ENCODE measurements at regions not wholly inside any gene's neighbourhood (a gene's known extent, or its start where the extent isn't known, plus 50 kb on each side); places are given as distances from the start of the nearest gene placed in this dataset.

- DNase-seq = no peak
Measured at GRCh38 chr6:105642708-105643107, 239.8 kb upstream of the PREP start.

- DNase-seq = no peak
Measured at GRCh38 chr6:105641504-105641903, 238.6 kb upstream of the PREP start.

GRCh38 chr6:105639124-105639523, 236.2 kb upstream of the PREP start:
- no peak for DNase-seq

- DNase-seq = no peak
Measured at GRCh38 chr6:105633814-105634213, 230.9 kb upstream of the PREP start.

- no peak for DNase-seq
Measured at GRCh38 chr6:105628156-105628860, 225.4 kb upstream of the PREP start.

- no peak for DNase-seq
Measured at GRCh38 chr6:105626295-105627158, 223.6 kb upstream of the PREP start.

- no peak for DNase-seq
Measured at GRCh38 chr6:105624021-105624420, 221.1 kb upstream of the PREP start.

- DNase-seq = no peak
Measured at GRCh38 chr6:105622226-105622625, 219.3 kb upstream of the PREP start.

- DNase-seq = no peak
Measured at GRCh38 chr6:105621564-105622175, 218.8 kb upstream of the PREP start.

GRCh38 chr6:105620878-105621277, 218.0 kb upstream of the PREP start:
- DNase-seq = no peak

GRCh38 chr6:105619971-105620741, 217.3 kb upstream of the PREP start:
- DNase-seq = no peak

- DNase-seq = no peak
Measured at GRCh38 chr6:105618247-105618646, 215.4 kb upstream of the PREP start.

- peak; percentile 26 for DNase-seq
Measured at GRCh38 chr6:105616521-105616920, 213.6 kb upstream of the PREP start.

GRCh38 chr6:105611606-105612005, 208.7 kb upstream of the PREP start:
- no peak for DNase-seq

GRCh38 chr6:105609375-105609991, 206.6 kb upstream of the PREP start:
- DNase-seq = peak; percentile 80

GRCh38 chr6:105608711-105609374, 206.0 kb upstream of the PREP start:
- DNase-seq = peak; percentile 99

GRCh38 chr6:105607636-105608621, 205.0 kb upstream of the PREP start:
- DNase-seq = no peak

GRCh38 chr6:105606831-105607463, 204.1 kb upstream of the PREP start:
- peak; percentile 38 for DNase-seq

GRCh38 chr6:105604587-105604884, 201.7 kb upstream of the PREP start:
- DNase-seq = no peak
